ENCODE measurements at regions not wholly inside any gene's neighbourhood (a gene's known extent, or its start where the extent isn't known, plus 50 kb on each side); places are given as distances from the start of the nearest gene placed in this dataset.

DNA sequence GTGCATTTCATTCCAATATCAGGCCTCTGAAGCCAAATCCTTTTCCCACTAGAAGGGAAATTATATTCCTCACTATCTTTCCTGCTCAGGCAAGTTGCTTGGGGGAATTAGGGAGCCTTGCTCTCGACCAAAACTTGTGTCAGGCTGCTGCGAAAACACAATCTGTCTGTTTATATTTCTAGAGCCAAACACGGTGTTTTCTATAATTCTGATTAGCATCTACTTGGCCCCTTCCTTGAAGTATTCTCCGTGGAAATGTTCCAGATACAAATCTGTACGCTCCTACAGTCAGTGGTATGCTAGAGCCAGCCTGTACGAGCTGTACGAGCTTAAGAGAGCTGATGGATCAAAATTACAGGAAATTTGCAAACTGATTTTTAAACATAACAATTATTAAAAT lies 299.3 kb upstream of the SALL1 start:
- Histone ChIP-seq H3K36me3 (ENCODE audit: control insufficient read depth in 1 of 2, insufficient read depth in 2 of 2, low read length in 2 of 2) (no peaks in the 10 kb centered on the region), H3K4me1 (ENCODE audit: control insufficient read depth in 1 of 2, insufficient read depth in 2 of 2, low read length in 2 of 2) (no peaks in the 10 kb centered on the region), H3K27me3 (ENCODE audit: low read depth, low read length) (no peaks in the 10 kb centered on the region), H3K4me3 (ENCODE audit: low read depth in 1 of 2, low read length in 2 of 2) (no peak overlapping the region), H3K9me3 (ENCODE audit: control insufficient read depth in 1 of 2, low read length in 2 of 2) (no peaks in the 10 kb centered on the region), H3K27ac (ENCODE audit: low read length) (no peak overlapping the region)

DNA sequence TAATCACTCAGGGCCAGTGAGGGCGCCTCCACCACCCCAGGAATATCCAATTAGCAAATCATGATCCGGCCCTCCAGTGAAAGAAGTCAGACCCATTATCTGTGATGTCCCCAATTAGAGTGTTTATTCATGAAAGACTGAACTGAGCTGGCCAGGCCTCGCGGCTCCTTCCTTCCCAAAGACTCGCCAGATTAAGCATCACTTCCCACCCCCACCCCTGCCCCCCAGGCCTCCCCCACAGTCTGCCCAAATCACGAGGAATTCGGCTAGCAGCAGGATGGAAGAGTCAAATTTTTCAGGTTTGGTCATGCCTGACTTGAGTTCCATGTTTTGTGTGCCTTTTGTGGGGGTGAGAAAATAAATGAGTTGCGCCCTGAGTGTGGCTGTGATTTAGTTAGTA lies 298.4 kb upstream of the SALL1 start:
- Histone ChIP-seq H3K4me3 (ENCODE audit: low read depth in 1 of 2, low read length in 2 of 2) (no peak overlapping the region), H3K27me3 (ENCODE audit: low read depth, low read length) (no peaks in the 10 kb centered on the region), H3K4me1 (ENCODE audit: control insufficient read depth in 1 of 2, insufficient read depth in 2 of 2, low read length in 2 of 2) (no peaks in the 10 kb centered on the region), H3K9me3 (ENCODE audit: control insufficient read depth in 1 of 2, low read length in 2 of 2) (no peaks in the 10 kb centered on the region), H3K27ac (ENCODE audit: low read length) (no peak overlapping the region), H3K36me3 (ENCODE audit: control insufficient read depth in 1 of 2, insufficient read depth in 2 of 2, low read length in 2 of 2) (no peaks in the 10 kb centered on the region)

DNA sequence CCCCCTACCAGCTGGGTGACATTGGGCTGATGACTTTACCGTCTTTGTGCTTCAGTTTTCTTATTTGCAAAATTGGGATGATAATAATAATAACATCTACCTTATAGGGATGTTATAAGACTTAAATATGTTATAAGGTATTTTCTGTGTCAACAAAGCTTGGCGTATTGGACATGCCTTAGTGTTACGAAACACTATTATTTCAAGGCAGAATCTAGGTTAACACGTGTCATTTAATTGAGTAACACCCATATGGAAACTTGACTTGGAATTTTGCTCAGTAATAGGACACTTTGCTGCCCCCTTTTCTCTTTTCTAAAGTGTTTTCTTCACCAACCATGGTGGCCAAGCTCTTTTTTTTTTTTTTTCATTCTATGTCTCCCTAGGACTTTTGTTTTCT lies 294.2 kb upstream of the SALL1 start:
- Histone ChIP-seq H3K4me1 (ENCODE audit: control insufficient read depth in 1 of 2, insufficient read depth in 2 of 2, low read length in 2 of 2) (no peaks in the 10 kb centered on the region), H3K27me3 (ENCODE audit: low read depth, low read length) (no peaks in the 10 kb centered on the region), H3K27ac (ENCODE audit: low read length) (no peak overlapping the region), H3K4me3 (ENCODE audit: low read depth in 1 of 2, low read length in 2 of 2) (no peak overlapping the region), H3K9me3 (ENCODE audit: control insufficient read depth in 1 of 2, low read length in 2 of 2) (no peaks in the 10 kb centered on the region), H3K36me3 (ENCODE audit: control insufficient read depth in 1 of 2, insufficient read depth in 2 of 2, low read length in 2 of 2) (no peaks in the 10 kb centered on the region)

DNA sequence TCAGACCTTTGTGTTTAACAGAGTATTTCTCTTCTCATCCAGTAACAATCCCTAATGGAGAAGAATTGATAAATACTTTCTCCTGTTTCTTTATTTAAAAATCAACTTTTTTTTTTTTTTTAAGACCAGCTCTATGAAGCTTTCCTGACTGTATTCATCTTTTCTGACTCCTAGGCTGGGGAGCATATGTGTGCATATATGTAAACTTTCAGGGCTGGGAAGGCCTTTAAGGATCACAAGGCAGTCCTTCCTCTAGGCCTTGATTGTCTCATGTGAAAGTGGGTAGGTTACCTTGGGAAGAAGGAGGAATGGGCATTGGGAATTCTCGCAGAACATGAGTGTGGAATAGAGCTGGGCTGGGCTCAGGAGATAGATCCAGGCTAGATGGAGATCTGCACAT lies 292.9 kb upstream of the SALL1 start:
- Histone ChIP-seq H3K9me3 (ENCODE audit: control insufficient read depth in 1 of 2, low read length in 2 of 2) (no peaks in the 10 kb centered on the region), H3K4me1 (ENCODE audit: control insufficient read depth in 1 of 2, insufficient read depth in 2 of 2, low read length in 2 of 2) (no peaks in the 10 kb centered on the region), H3K27ac (ENCODE audit: low read length) (no peak overlapping the region), H3K4me3 (ENCODE audit: low read depth in 1 of 2, low read length in 2 of 2) (no peak overlapping the region), H3K36me3 (ENCODE audit: control insufficient read depth in 1 of 2, insufficient read depth in 2 of 2, low read length in 2 of 2) (no peaks in the 10 kb centered on the region), H3K27me3 (ENCODE audit: low read depth, low read length) (no peaks in the 10 kb centered on the region)

DNA sequence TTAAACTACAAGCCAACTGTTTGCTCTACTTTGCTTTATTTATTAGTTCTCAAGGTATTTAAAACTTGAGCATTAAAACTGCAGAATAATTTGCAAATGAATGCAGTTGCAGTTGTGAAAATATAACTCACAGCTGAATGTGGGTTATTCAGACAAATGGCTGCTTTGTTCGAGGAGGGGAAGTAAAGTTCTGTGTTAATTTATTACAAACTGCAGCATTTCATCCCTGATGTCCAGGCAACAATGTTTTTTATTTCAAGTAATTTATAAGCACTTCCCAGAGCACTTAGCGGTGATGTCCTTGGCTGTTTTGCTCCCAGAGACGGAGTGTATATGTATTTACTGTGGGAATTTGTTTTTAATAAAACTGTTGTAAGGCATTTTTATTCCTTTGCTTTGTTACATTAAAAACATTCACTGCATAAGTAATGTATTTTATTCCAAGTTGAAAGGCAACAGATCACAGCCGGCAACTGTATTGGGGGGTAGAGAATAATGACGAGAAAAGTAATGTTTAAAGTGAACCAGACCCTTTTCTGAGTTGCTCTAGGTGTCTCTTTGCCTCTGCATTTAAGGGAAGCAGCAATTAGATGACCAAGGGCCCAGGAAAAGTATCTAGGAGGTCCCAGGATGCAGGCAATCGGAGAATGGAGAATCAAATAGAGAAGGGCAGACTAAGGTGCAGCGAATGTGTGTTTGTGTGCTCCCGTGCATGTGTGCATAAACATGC lies 291.2 kb upstream of the SALL1 start:
- Histone ChIP-seq H3K4me1 (ENCODE audit: control insufficient read depth in 1 of 2, insufficient read depth in 2 of 2, low read length in 2 of 2) (no peaks in the 10 kb centered on the region), H3K36me3 (ENCODE audit: control insufficient read depth in 1 of 2, insufficient read depth in 2 of 2, low read length in 2 of 2) (no peaks in the 10 kb centered on the region), H3K9me3 (ENCODE audit: control insufficient read depth in 1 of 2, low read length in 2 of 2) (no peaks in the 10 kb centered on the region), H3K4me3 (ENCODE audit: low read depth in 1 of 2, low read length in 2 of 2) (no peak overlapping the region), H3K27ac (ENCODE audit: low read length) (no peak overlapping the region), H3K27me3 (ENCODE audit: low read depth, low read length) (no peaks in the 10 kb centered on the region)

DNA sequence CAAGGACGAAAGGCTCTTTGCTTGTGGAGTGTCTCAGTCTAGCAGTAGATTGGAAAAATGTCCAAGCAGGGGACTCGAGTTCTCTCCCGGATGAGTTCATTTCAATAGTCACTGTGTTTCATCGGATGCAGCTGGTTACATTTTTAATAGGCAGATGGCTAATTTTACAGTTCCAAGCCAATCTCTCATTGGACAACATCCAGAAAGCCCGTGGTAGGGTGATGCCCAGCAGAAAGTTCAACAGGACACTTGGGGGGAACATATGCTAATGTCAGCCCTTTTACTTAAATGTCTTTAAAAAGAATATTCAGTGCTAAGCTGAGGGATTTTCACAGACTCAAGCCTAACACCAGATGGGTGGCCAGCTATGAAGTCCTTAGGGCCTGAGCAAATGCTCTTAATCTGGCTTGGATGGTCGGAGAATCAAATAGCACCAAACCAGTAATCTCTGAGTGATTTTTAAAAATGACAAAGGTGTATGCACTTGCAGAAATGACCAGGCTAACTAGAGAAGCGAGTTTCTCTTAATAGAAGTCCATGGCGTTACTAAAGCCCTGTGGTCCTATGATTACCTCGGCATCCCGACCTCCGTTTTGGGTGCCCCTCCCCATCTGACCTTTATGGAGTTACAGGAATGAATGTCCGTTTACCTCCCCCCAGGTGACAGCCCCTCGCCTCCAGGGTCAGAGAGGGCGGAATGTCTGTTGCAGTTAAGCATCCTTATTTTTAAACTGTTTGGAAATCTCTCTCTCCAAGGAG lies 289.2 kb upstream of the SALL1 start:
- no peaks in the 10 kb centered on the region for H3K36me3 ChIP-seq (ENCODE audit: control insufficient read depth in 1 of 2, insufficient read depth in 2 of 2, low read length in 2 of 2)
- H3K4me1 ChIP-seq (ENCODE audit: control insufficient read depth in 1 of 2, insufficient read depth in 2 of 2, low read length in 2 of 2): no peaks in the 10 kb centered on the region
- H3K27ac ChIP-seq (ENCODE audit: low read length): no peak overlapping the region
- H3K9me3 ChIP-seq (ENCODE audit: control insufficient read depth in 1 of 2, low read length in 2 of 2): no peaks in the 10 kb centered on the region
- no peaks in the 10 kb centered on the region for H3K27me3 ChIP-seq (ENCODE audit: low read depth, low read length)
- no peak overlapping the region for H3K4me3 ChIP-seq (ENCODE audit: low read depth in 1 of 2, low read length in 2 of 2)

DNA sequence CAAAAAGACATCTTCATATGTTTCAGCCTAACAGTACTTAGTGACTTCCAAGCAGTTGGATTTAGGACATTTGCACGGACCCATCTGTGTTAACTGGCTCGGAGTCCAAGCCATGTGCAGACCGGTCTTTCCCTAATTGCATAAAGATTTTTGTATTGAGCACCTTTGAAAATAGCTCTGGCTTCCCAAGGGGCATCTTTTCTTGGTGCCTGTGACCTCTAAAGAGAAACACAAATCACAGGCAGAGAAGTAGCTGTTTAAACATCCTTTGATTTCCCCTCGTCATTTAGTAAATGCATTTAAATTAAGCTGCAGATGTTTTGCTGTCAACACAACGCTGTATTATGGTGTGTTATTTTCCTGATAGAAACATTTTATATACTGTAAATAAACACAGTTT lies 288.2 kb upstream of the SALL1 start:
- H3K36me3 ChIP-seq (ENCODE audit: control insufficient read depth in 1 of 2, insufficient read depth in 2 of 2, low read length in 2 of 2): no peaks in the 10 kb centered on the region
- H3K27ac ChIP-seq (ENCODE audit: low read length): no peak overlapping the region
- no peaks in the 10 kb centered on the region for H3K4me1 ChIP-seq (ENCODE audit: control insufficient read depth in 1 of 2, insufficient read depth in 2 of 2, low read length in 2 of 2)
- H3K9me3 ChIP-seq (ENCODE audit: control insufficient read depth in 1 of 2, low read length in 2 of 2): no peaks in the 10 kb centered on the region
- no peak overlapping the region for H3K4me3 ChIP-seq (ENCODE audit: low read depth in 1 of 2, low read length in 2 of 2)
- no peaks in the 10 kb centered on the region for H3K27me3 ChIP-seq (ENCODE audit: low read depth, low read length)

DNA sequence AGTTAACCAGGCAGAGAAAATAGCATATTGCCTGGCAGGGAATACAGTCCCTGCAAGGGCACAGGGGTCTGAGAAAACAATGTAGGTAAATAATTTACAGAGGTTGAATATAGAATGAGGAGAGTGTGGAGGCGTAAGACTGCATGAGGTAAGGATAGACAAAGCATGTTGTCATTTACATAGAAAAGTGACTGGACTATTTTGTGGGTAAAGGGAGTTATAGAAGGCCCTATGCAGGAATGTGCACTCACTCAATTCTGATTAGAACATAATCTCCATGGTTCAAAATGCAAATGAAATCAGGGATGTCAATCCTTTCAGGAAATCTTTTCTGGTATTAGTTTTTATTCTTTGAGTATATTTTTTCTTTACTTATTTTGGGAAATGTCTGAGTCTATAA lies 285.7 kb upstream of the SALL1 start:
- Histone ChIP-seq H3K4me1 (ENCODE audit: control insufficient read depth in 1 of 2, insufficient read depth in 2 of 2, low read length in 2 of 2) (no peaks in the 10 kb centered on the region), H3K36me3 (ENCODE audit: control insufficient read depth in 1 of 2, insufficient read depth in 2 of 2, low read length in 2 of 2) (no peaks in the 10 kb centered on the region), H3K9me3 (ENCODE audit: control insufficient read depth in 1 of 2, low read length in 2 of 2) (no peaks in the 10 kb centered on the region), H3K4me3 (ENCODE audit: low read depth in 1 of 2, low read length in 2 of 2) (no peak overlapping the region), H3K27me3 (ENCODE audit: low read depth, low read length) (no peaks in the 10 kb centered on the region), H3K27ac (ENCODE audit: low read length) (no peak overlapping the region)

DNA sequence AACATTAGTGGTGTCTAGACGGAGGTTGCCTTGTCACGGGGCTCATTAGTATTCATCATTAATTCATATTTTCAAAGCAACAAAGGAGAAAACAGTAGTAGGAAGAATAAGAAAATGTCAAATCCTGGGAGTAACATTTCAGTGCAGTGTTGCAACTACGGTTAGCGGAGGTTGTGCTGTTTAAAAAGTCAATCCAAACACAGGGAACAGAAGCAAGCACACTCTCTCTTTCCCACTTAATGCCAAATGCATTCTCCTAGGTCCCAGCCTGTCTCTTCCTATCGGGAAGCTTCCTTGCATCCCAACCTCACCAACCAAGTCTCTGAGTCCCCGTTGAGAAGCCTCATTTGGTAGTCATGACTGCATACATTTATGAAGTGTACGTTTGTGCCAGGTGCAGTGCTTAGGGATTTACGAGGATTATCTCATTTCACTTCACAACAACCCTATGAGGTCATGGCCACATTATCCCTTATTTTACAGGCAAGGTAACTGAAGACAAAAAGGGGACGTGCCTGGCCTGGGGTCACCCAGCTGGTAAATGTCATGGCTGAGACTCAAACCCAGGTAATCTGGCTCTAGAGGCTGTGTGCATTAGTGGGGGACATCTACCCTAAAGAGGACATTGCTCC lies 283.6 kb upstream of the SALL1 start:
- Histone ChIP-seq H3K9me3 (ENCODE audit: control insufficient read depth in 1 of 2, low read length in 2 of 2) (no peaks in the 10 kb centered on the region), H3K27me3 (ENCODE audit: low read depth, low read length) (no peaks in the 10 kb centered on the region), H3K27ac (ENCODE audit: low read length) (no peak overlapping the region), H3K36me3 (ENCODE audit: control insufficient read depth in 1 of 2, insufficient read depth in 2 of 2, low read length in 2 of 2) (no peaks in the 10 kb centered on the region), H3K4me3 (ENCODE audit: low read depth in 1 of 2, low read length in 2 of 2) (no peak overlapping the region), H3K4me1 (ENCODE audit: control insufficient read depth in 1 of 2, insufficient read depth in 2 of 2, low read length in 2 of 2) (no peaks in the 10 kb centered on the region)

DNA sequence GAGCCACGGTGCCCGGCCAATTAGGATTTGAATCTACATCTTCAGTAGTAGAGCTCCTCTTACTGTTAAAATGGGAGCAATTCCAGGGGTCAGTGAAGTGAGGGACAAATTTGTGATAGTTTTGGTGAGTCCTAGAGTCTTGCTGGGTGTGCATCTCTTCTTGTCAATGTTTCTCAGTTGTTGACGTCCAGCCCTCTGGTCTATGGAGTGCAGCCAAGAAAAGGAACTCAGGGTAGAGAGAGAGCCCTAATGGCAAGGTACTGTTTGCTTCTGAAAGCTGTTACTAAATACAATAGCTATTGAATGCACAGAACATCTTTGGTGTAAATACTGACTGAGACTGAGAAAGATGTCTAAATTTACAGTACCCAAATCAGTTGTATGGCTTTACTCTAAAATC lies 282.5 kb upstream of the SALL1 start:
- Histone ChIP-seq H3K4me1 (ENCODE audit: control insufficient read depth in 1 of 2, insufficient read depth in 2 of 2, low read length in 2 of 2) (no peaks in the 10 kb centered on the region), H3K4me3 (ENCODE audit: low read depth in 1 of 2, low read length in 2 of 2) (no peak overlapping the region), H3K36me3 (ENCODE audit: control insufficient read depth in 1 of 2, insufficient read depth in 2 of 2, low read length in 2 of 2) (no peaks in the 10 kb centered on the region), H3K9me3 (ENCODE audit: control insufficient read depth in 1 of 2, low read length in 2 of 2) (no peaks in the 10 kb centered on the region), H3K27ac (ENCODE audit: low read length) (no peak overlapping the region), H3K27me3 (ENCODE audit: low read depth, low read length) (no peaks in the 10 kb centered on the region)

DNA sequence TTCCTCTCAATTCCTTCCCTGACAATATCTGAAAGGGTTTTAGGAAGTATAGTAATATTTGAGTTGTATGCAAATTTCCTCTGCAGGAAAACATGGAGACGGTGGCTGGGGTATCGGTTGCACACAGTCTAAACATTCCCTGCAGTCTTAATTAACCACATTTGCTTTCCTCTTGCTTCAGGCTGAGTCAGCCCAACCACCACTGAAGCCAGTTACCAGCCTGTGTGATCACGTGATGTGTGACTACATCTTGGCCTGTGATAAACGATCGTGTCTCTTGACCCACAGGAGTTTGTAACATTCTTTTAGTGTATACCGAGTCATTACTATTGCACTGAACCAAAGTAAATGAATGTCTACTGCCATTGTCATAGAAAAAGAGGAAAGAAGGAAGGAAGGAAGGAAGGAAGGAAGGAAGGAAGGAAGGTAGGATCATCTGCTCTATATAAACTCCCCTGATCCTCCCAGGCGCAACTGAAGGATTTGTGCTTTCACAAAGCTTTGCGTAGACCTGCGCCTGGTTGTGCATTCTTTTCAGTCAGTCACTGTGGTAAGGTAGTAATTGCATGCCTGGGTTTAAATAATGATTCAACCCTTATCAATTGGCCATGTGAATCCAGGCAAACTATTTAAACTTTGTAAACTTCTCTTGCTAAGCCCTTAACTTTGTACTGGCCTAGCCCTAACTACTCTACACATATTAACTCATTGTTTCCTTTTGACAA lies 280.6 kb upstream of the SALL1 start:
- Histone ChIP-seq H3K4me3 (ENCODE audit: low read depth in 1 of 2, low read length in 2 of 2) (no peak overlapping the region), H3K36me3 (ENCODE audit: control insufficient read depth in 1 of 2, insufficient read depth in 2 of 2, low read length in 2 of 2) (no peaks in the 10 kb centered on the region), H3K9me3 (ENCODE audit: control insufficient read depth in 1 of 2, low read length in 2 of 2) (no peaks in the 10 kb centered on the region), H3K27ac (ENCODE audit: low read length) (no peak overlapping the region), H3K27me3 (ENCODE audit: low read depth, low read length) (no peaks in the 10 kb centered on the region), H3K4me1 (ENCODE audit: control insufficient read depth in 1 of 2, insufficient read depth in 2 of 2, low read length in 2 of 2) (no peaks in the 10 kb centered on the region)
